IMR-90 (cell line): ENCODE measurements at regions not wholly inside any gene's neighbourhood (a gene's known extent, or its start where the extent isn't known, plus 50 kb on each side); places are given as distances from the start of the nearest gene placed in this dataset.

ENCODE experiments used
- ATAC-seq: fragments of 200-7000 bp; cut with Tn5 transposase; 2 replicates; pipeline ENCODE4 v1.9.1; 2020; ENCODE audit warnings: low read depth, mild to moderate bottlenecking, moderate library complexity
- BruUV-seq: library from RNA; stranded (reverse); fragments of 400-500 nt; replicated peaks from 2 replicates; lab custom pipeline; 2021; lab: Mats Ljungman, UMichigan
- CTCF ChIA-PET: fragments of 300-600 bp; formaldehyde crosslinking; extraction: SDS; loops from one replicate; lab custom pipeline; 2021; ENCODE audit warnings: antibody characterized with exemption; lab: Yijun Ruan, JAX
- POLR2A ChIA-PET: fragments of 300-600 bp; sonication (Branson Sonifier 250); formaldehyde crosslinking; loops from one replicate; lab custom pipeline; 2022; ENCODE audit warnings: antibody characterized with exemption; ENCODE audit not compliant: unreplicated experiment; lab: Charles Lee
- DNase-seq: peaks from one replicate; pipeline ENCODE4 v3.0.0; 2013
- H2AFZ ChIP-seq: replicated peaks from 2 replicates; pipeline ENCODE3; 2013; ENCODE audit warnings: low read length, mild to moderate bottlenecking; ENCODE audit not compliant: poor library complexity
- H2AK5ac ChIP-seq: 2 replicates; pipeline ENCODE4 v1.6.1; 2013; ENCODE audit warnings: low read depth, low read length, inconsistent platforms
- H2AK9ac ChIP-seq: replicated peaks from 2 replicates; pipeline ENCODE3; 2013; ENCODE audit warnings: mild to moderate bottlenecking, low read depth, low read length, moderate library complexity; ENCODE audit not compliant: poor library complexity
- H2BK120ac ChIP-seq: 2 replicates; pipeline ENCODE4 v1.6.1; 2013; ENCODE audit warnings: low read depth, low read length, inconsistent platforms
- H2BK15ac ChIP-seq: 3 replicates; pipeline ENCODE4 v1.6.1; 2013; ENCODE audit warnings: low read depth, low read length, inconsistent platforms
- H2BK20ac ChIP-seq: 2 replicates; pipeline ENCODE4 v1.6.1; 2013; ENCODE audit warnings: low read depth, mild to moderate bottlenecking, inconsistent platforms, low read length, moderate library complexity
- H2BK5ac ChIP-seq: 2 replicates; pipeline ENCODE4 v1.6.1; 2013; ENCODE audit warnings: mild to moderate bottlenecking, low read depth, low read length, inconsistent platforms; ENCODE audit not compliant: poor library complexity, severe bottlenecking
- H3K14ac ChIP-seq: replicated peaks from 2 replicates; pipeline ENCODE4 v1.6.1; 2013; ENCODE audit warnings: low read depth, low read length, inconsistent platforms
- H3K18ac ChIP-seq: 2 replicates; pipeline ENCODE4 v1.6.1; 2013; ENCODE audit warnings: low read depth, low read length, control low read depth
- H3K23ac ChIP-seq: 2 replicates; pipeline ENCODE4 v1.6.1; 2013; ENCODE audit warnings: low read depth, low read length, inconsistent platforms
- H3K27ac ChIP-seq: 2 replicates; pipeline ENCODE4 v1.5.1; 2013; ENCODE audit warnings: mild to moderate bottlenecking, control low read depth, low read length; ENCODE audit not compliant: insufficient read depth
- H3K27me3 ChIP-seq: 2 replicates; pipeline ENCODE4 v1.6.1; 2013; ENCODE audit warnings: low read length; ENCODE audit not compliant: control insufficient read depth, insufficient read depth
- H3K36me3 ChIP-seq: 2 replicates; pipeline ENCODE4 v1.6.1; 2013; ENCODE audit warnings: low read length, mixed read lengths; ENCODE audit not compliant: control insufficient read depth, insufficient read depth
- H3K4ac ChIP-seq: 2 replicates; pipeline ENCODE4 v1.6.1; 2013; ENCODE audit warnings: low read depth, low read length, inconsistent platforms
- H3K4me1 ChIP-seq: 2 replicates; pipeline ENCODE4 v1.6.1; 2013; ENCODE audit warnings: low read length, mixed read lengths; ENCODE audit not compliant: control insufficient read depth, insufficient read depth
- H3K4me2 ChIP-seq: 2 replicates; pipeline ENCODE4 v1.6.1; 2013; ENCODE audit warnings: low read depth, mild to moderate bottlenecking, control low read depth, low read length, moderate library complexity
- H3K4me3 ChIP-seq: 2 replicates; pipeline ENCODE4 v1.5.1; 2013; ENCODE audit warnings: low read depth, mild to moderate bottlenecking, control low read depth, low read length, moderate library complexity; ENCODE audit not compliant: insufficient read depth
- H3K56ac ChIP-seq: 2 replicates; pipeline ENCODE4 v1.6.1; 2013; ENCODE audit warnings: low read length, inconsistent platforms; ENCODE audit not compliant: insufficient read depth; ENCODE audit errors: extremely low read depth
- H3K79me1 ChIP-seq, 2 experiments: 2 replicates each; pipeline ENCODE4 v1.6.1; 2013; ENCODE audit warnings: low read length in 2 of 2, inconsistent platforms in 1 of 2, low read depth in 1 of 2
- H3K9ac ChIP-seq: 2 replicates; pipeline ENCODE4 v1.6.1; 2013; ENCODE audit warnings: low read depth, low read length, control low read depth
- H3K9me1 ChIP-seq: 2 replicates; pipeline ENCODE4 v1.6.1; 2013; ENCODE audit warnings: low read length, inconsistent platforms; ENCODE audit not compliant: insufficient read depth
- H3K9me3 ChIP-seq: 2 replicates; pipeline ENCODE4 v1.6.1; 2013; ENCODE audit warnings: low read length; ENCODE audit not compliant: control insufficient read depth, insufficient read depth
- H4K20me1 ChIP-seq: 2 replicates; pipeline ENCODE4 v1.6.1; 2013; ENCODE audit warnings: low read length, inconsistent platforms; ENCODE audit not compliant: insufficient read depth
- H4K5ac ChIP-seq: 2 replicates; pipeline ENCODE4 v1.6.1; 2013; ENCODE audit warnings: mild to moderate bottlenecking, low read depth, low read length, control low read depth
- H4K8ac ChIP-seq, 2 experiments: 2 replicates each; pipeline ENCODE4 v1.6.1; 2013; ENCODE audit warnings: low read depth in 2 of 2, low read length in 2 of 2, control low read depth in 1 of 2, inconsistent platforms in 1 of 2
- H4K91ac ChIP-seq: 2 replicates; pipeline ENCODE4 v1.6.1; 2013; ENCODE audit warnings: low read depth, low read length, inconsistent platforms; ENCODE audit not compliant: insufficient read depth
- BHLHE40 ChIP-seq: fragments of 150-350 bp; IDR thresholded peaks from 2 replicates; pipeline ENCODE4 v1.6.1; 2016; ENCODE audit warnings: mild to moderate bottlenecking, low read depth, low read length
- CEBPB ChIP-seq: IDR thresholded peaks from 2 replicates; pipeline ENCODE4 v1.6.1; 2012; ENCODE audit warnings: low read depth, low read length, improper control_type of control experiment
- CTCF ChIP-seq: conservative IDR thresholded peaks from 2 replicates; pipeline ENCODE4 v1.5.1; 2012; ENCODE audit warnings: mild to moderate bottlenecking, low read depth, low read length, improper control_type of control experiment
- ELK1 ChIP-seq: fragments of 150-350 bp; IDR thresholded peaks from 2 replicates; pipeline ENCODE4 v1.6.1; 2016; ENCODE audit warnings: low read depth, mild to moderate bottlenecking, low read length, moderate library complexity, borderline replicate concordance
- FOS ChIP-seq: fragments of 150-350 bp; IDR thresholded peaks from 2 replicates; pipeline ENCODE4 v1.6.1; 2016; ENCODE audit warnings: low read depth, low read length
- MAFK ChIP-seq: IDR thresholded peaks from 2 replicates; pipeline ENCODE4 v1.6.1; 2012; ENCODE audit warnings: low read depth, low read length, improper control_type of control experiment
- MAZ ChIP-seq: IDR thresholded peaks from 2 replicates; pipeline ENCODE4 v1.6.1; 2012; ENCODE audit warnings: low read depth, mild to moderate bottlenecking, low read length, improper control_type of control experiment, moderate library complexity, borderline replicate concordance
- MXI1 ChIP-seq: IDR thresholded peaks from 2 replicates; pipeline ENCODE4 v1.6.1; 2012; ENCODE audit warnings: low read depth, mild to moderate bottlenecking, low read length, moderate library complexity, borderline replicate concordance
- NFE2L2 ChIP-seq: fragments of 150-350 bp; IDR thresholded peaks from 2 replicates; pipeline ENCODE4 v1.6.1; 2016; ENCODE audit warnings: low read depth, mild to moderate bottlenecking, low read length
- POLR2A ChIP-seq: IDR thresholded peaks from 2 replicates; pipeline ENCODE4 v1.6.1; 2012; ENCODE audit warnings: mild to moderate bottlenecking, low read depth, low read length
- RAD21 ChIP-seq: IDR thresholded peaks from 2 replicates; pipeline ENCODE4 v1.6.1; 2012; ENCODE audit warnings: low read length, improper control_type of control experiment
- RCOR1 ChIP-seq: IDR thresholded peaks from 2 replicates; pipeline ENCODE4 v1.6.1; 2012; ENCODE audit warnings: mild to moderate bottlenecking, low read length, improper control_type of control experiment; ENCODE audit not compliant: insufficient replicate concordance
- RFX5 ChIP-seq: IDR thresholded peaks from 2 replicates; pipeline ENCODE4 v1.8.0; 2012; ENCODE audit warnings: low read depth, mild to moderate bottlenecking, low read length, moderate library complexity
- SMC3 ChIP-seq: fragments of 150-350 bp; IDR thresholded peaks from 2 replicates; pipeline ENCODE4 v1.6.1; 2016; ENCODE audit warnings: low read depth, mild to moderate bottlenecking, antibody characterized with exemption, low read length, moderate library complexity
- USF2 ChIP-seq: fragments of 150-350 bp; IDR thresholded peaks from 2 replicates; pipeline ENCODE4 v1.6.1; 2017; ENCODE audit warnings: mild to moderate bottlenecking, antibody characterized with exemption, low read length, low read depth
- WGBS, 2 experiments: methylation state at CpG; one replicate each; pipeline versions ENCODE4 v1.1.5 to v1.1.7; 2013; ENCODE audit warnings: missing lambda C conversion rate in 2 of 2; ENCODE audit not compliant: insufficient read length in 1 of 2; ENCODE audit errors: extremely low coverage in 2 of 2; 5-methylcytosine and 5-hydroxymethylcytosine counted together
- dilution Hi-C: fragments of 300-500 bp; cut with HindIII; formaldehyde crosslinking; loops from one replicate; pipeline ENCODE4 v1.14.3; 2018; ENCODE audit warnings: low sequenced_read_pairs; ENCODE audit not compliant: unreplicated experiment
- in situ Hi-C: fragments of 300-500 bp; cut with MboI; formaldehyde crosslinking; loops from 3 replicates; pipeline ENCODE4 v1.14.3; 2019; ENCODE audit warnings: low sequenced_read_pairs, inconsistent platforms, mixed read lengths
- intact Hi-C: fragments of 100-400 bp; cut with micrococcal nuclease; formaldehyde crosslinking; loops from 2 replicates; pipeline ENCODE4 v1.10.0; 2022

GRCh38 chrX:139020801-139021200, 309.3 kb upstream of the FGF13 start:
- BruUV-seq: no TSS peak
- H3K36me3 ChIP-seq: no peaks in the 10 kb centered on the region
- H4K5ac ChIP-seq: no peak overlapping the region
- H3K56ac ChIP-seq: no peak overlapping the region
- no peak overlapping the region for H2AFZ ChIP-seq
- no peaks in the 10 kb centered on the region for H4K20me1 ChIP-seq
- no peak overlapping the region for H3K9ac ChIP-seq
- no peaks in the 10 kb centered on the region for H3K79me1 ChIP-seq
- intact Hi-C loops (no loop called here), dilution Hi-C loops (no loop called here), in situ Hi-C loops (no loop called here)
- peaks cover 3% of the 10 kb centered on the region; the same call in 1 of the 2 replicates for H3K9me3 ChIP-seq
- ATAC-seq: no peak
- H3K9me1 ChIP-seq: no peaks in the 10 kb centered on the region
- no peak overlapping the region for H2BK5ac ChIP-seq
- no peaks in the 10 kb centered on the region for H3K27me3 ChIP-seq
- no peak overlapping the region for H3K23ac ChIP-seq
- no peak overlapping the region for H3K27ac ChIP-seq
- H3K4me3 ChIP-seq: no peak overlapping the region
- no peak overlapping the region for H3K14ac ChIP-seq
- no peak overlapping the region for H2BK20ac ChIP-seq
- POLR2A ChIA-PET: no interaction called here
- no peak overlapping the region for H3K4ac ChIP-seq
- H2BK120ac ChIP-seq: no peak overlapping the region
- no peak overlapping the region for H2AK5ac ChIP-seq
- no peak overlapping the region for H4K91ac ChIP-seq
- CTCF ChIA-PET: no interaction called here
- no peak overlapping the region for H3K4me2 ChIP-seq
- no peak overlapping the region for H2BK15ac ChIP-seq
- no peak for DNase-seq
- WGBS, 2 experiments: no CpG with 5 or more reads among the region's 3 CpGs
- TF ChIP-seq RCOR1: no peak
- TF ChIP-seq RFX5: no peak
- no peak for TF ChIP-seq FOS
- no peak for TF ChIP-seq SMC3
- TF ChIP-seq MAZ: no peak
- TF ChIP-seq BHLHE40: no peak
- no peak for TF ChIP-seq RAD21
- TF ChIP-seq USF2: no peak
- no peak for TF ChIP-seq CTCF
- no peak for TF ChIP-seq ELK1
- no peak for TF ChIP-seq MXI1
- no peak for TF ChIP-seq CEBPB
- no peak for TF ChIP-seq MAFK
- TF ChIP-seq NFE2L2: no peak
- TF ChIP-seq POLR2A: no peak
- no peaks in the 10 kb centered on the region for H3K4me1 ChIP-seq
- H4K8ac ChIP-seq: no peak overlapping the region
- H3K18ac ChIP-seq: no peak overlapping the region
- no peak overlapping the region for H2AK9ac ChIP-seq
